ENCODE measurements at regions not wholly inside any gene's neighbourhood (a gene's known extent, or its start where the extent isn't known, plus 50 kb on each side); places are given as distances from the start of the nearest gene placed in this dataset.

DNA sequence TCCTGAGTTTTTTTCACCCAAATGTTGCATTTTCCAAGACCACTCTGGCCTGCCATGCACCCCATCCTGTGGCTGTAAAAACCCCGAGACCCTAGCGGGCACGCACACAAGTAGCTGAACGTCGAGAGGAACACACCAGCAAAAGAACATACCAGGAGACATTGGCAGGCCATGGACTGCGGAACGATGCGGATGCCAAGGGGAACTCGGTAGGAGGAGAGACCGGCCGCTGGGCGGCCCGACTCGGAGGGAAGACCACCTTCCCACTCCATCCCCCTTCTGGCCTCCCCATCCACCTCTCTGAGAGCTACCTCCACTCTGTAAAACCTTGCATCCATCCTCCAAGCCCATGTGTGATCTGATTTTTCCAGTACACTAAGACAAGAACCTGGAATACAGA is 105.5 kb upstream of the CELF4 start (continued):
- TF ChIP-seq SIX5 (IDR thresholded peaks at IDR 0.05; ENCODE audit: low read depth, low read length, severe bottlenecking), result no peak
- no peak for TF ChIP-seq RB1 (IDR thresholded peaks at IDR 0.05; ENCODE audit: borderline replicate concordance)

- intact Hi-C loops (cut with micrococcal nuclease; ENCODE audit: unreplicated experiment) (no loop called here), in situ Hi-C loops (cut with MboI) (no loop called here)
- H3K9ac ChIP-seq (ENCODE audit: control insufficient read depth, insufficient read depth, low read length), result no peak overlapping the region
- H3K27ac ChIP-seq (ENCODE audit: control insufficient read depth, insufficient read depth), result no peak overlapping the region
- H3K4me1 ChIP-seq (ENCODE audit: control insufficient read depth, insufficient read depth, low read length), result no peaks in the 10 kb centered on the region
- no peak overlapping the region for H3K4me2 ChIP-seq (ENCODE audit: control insufficient read depth, insufficient read depth)
- no TSS peak for BruUV-seq (replicated peaks)
- H3K4me3 ChIP-seq, result no peak overlapping the region
- DNase-seq (ENCODE audit: low read depth, low spot score), result no peak
- no peaks in the 10 kb centered on the region for H3K9me3 ChIP-seq (replicated peaks; ENCODE audit: control insufficient read depth, insufficient read depth, low read length)
- CTCF ChIA-PET, result no interaction called here
- no peaks in the 10 kb centered on the region for H3K79me2 ChIP-seq (ENCODE audit: control insufficient read depth, insufficient read depth, low read length)
- no peaks in the 10 kb centered on the region for H3K27me3 ChIP-seq (replicated peaks in 1 of 2; ENCODE audit: control insufficient read depth in 2 of 2, insufficient read depth in 2 of 2, low read length in 1 of 2)
- TF ChIP-seq KAT2A (conservative IDR thresholded peaks at IDR 0.05; ENCODE audit: control insufficient read depth, low read depth, low read length), result no peak
- TF ChIP-seq MLLT1 (IDR thresholded peaks at IDR 0.05), result no peak
- no peak for TF ChIP-seq SMARCA5 (IDR thresholded peaks at IDR 0.05)
- POLR2A ChIA-PET, result no interaction called here
- H4K20me1 ChIP-seq (ENCODE audit: control insufficient read depth, insufficient read depth), result no peaks in the 10 kb centered on the region
- FAIRE-seq, result no peak
- RAD21 ChIA-PET (ENCODE audit: unreplicated experiment), result no interaction called here
- H3K36me3 ChIP-seq (ENCODE audit: control insufficient read depth in 2 of 2, insufficient read depth in 2 of 2, low read length in 1 of 2), result no peaks in the 10 kb centered on the region
- SMC1A ChIA-PET (ENCODE audit: uncharacterized antibody, unreplicated experiment), result no interaction called here
- H2AFZ ChIP-seq (ENCODE audit: control insufficient read depth, low read depth, low read length), result no peak overlapping the region
- no peak for ATAC-seq
- 67% methylated on average over 17 of the region's 17 CpGs for WGBS (ENCODE audit: insufficient coverage, insufficient replicate concordance, low lambda C conversion rate, missing lambda C conversion rate)
These were observed 104.5 kb upstream of the CELF4 start for GRCh38 chr18:37669991-37670534.

All from GM12878 (cell line).